ENCODE measurements at regions not wholly inside any gene's neighbourhood (a gene's known extent, or its start where the extent isn't known, plus 50 kb on each side); places are given as distances from the start of the nearest gene placed in this dataset.

GRCh38 chr2:179341152-179341866, 76.7 kb upstream of the SESTD1 start:
- Histone ChIP-seq H3K4me2 (ENCODE audit: low read length) (no peak overlapping the region), H3K36me3 (ENCODE audit: insufficient read depth, low read length) (no peaks in the 10 kb centered on the region), H3K9me3 (ENCODE audit: low read length) (no peaks in the 10 kb centered on the region), H3K9ac (ENCODE audit: low read length) (no peak overlapping the region), H4K20me1 (ENCODE audit: insufficient read depth) (no peaks in the 10 kb centered on the region), H3K4me3 (ENCODE audit: low read length) (no peak overlapping the region), H3F3A (ENCODE audit: insufficient read depth, low read length, poor library complexity, severe bottlenecking) (no peaks in the 10 kb centered on the region), H3K79me2 (replicated peaks; ENCODE audit: insufficient read depth, low read length) (no peaks in the 10 kb centered on the region), H2AFZ (ENCODE audit: low read depth, low read length) (no peak overlapping the region), H3K9me2 (ENCODE audit: insufficient read depth, low read length) (no peaks in the 10 kb centered on the region), H3K27ac (ENCODE audit: low read length) (no peak overlapping the region), H3K27me3 (ENCODE audit: insufficient read depth, low read depth, low read length) (no peaks in the 10 kb centered on the region)
- TF ChIP-seq TAF1 (IDR thresholded peaks at IDR 0.05; ENCODE audit: low read depth) = no peak

- no peaks in the 10 kb centered on the region for H3K9me3 ChIP-seq (ENCODE audit: low read length)
- H3K4me3 ChIP-seq (ENCODE audit: low read length) = no peak overlapping the region
- TF ChIP-seq MXI1 (conservative IDR thresholded peaks at IDR 0.05; ENCODE audit: poor library complexity, severe bottlenecking) = no peak
- no peak for TF ChIP-seq POLR2AphosphoS5 (IDR thresholded peaks at IDR 0.05)
- TF ChIP-seq, protein P1, sequence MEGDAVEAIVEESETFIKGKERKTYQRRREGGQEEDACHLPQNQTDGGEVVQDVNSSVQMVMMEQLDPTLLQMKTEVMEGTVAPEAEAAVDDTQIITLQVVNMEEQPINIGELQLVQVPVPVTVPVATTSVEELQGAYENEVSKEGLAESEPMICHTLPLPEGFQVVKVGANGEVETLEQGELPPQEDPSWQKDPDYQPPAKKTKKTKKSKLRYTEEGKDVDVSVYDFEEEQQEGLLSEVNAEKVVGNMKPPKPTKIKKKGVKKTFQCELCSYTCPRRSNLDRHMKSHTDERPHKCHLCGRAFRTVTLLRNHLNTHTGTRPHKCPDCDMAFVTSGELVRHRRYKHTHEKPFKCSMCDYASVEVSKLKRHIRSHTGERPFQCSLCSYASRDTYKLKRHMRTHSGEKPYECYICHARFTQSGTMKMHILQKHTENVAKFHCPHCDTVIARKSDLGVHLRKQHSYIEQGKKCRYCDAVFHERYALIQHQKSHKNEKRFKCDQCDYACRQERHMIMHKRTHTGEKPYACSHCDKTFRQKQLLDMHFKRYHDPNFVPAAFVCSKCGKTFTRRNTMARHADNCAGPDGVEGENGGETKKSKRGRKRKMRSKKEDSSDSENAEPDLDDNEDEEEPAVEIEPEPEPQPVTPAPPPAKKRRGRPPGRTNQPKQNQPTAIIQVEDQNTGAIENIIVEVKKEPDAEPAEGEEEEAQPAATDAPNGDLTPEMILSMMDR (IDR thresholded peaks at IDR 0.05; ENCODE audit: poor library complexity, severe bottlenecking) = no peak
- TF ChIP-seq RAD21 (conservative IDR thresholded peaks at IDR 0.05) = no peak
- no peak for TF ChIP-seq EZH2 (IDR thresholded peaks at IDR 0.05; ENCODE audit: borderline replicate concordance, insufficient read depth, low read length, poor library complexity, severe bottlenecking)
- no peak for TF ChIP-seq SMC3 (conservative IDR thresholded peaks at IDR 0.05; ENCODE audit: poor library complexity)
- TF ChIP-seq, protein P2, sequence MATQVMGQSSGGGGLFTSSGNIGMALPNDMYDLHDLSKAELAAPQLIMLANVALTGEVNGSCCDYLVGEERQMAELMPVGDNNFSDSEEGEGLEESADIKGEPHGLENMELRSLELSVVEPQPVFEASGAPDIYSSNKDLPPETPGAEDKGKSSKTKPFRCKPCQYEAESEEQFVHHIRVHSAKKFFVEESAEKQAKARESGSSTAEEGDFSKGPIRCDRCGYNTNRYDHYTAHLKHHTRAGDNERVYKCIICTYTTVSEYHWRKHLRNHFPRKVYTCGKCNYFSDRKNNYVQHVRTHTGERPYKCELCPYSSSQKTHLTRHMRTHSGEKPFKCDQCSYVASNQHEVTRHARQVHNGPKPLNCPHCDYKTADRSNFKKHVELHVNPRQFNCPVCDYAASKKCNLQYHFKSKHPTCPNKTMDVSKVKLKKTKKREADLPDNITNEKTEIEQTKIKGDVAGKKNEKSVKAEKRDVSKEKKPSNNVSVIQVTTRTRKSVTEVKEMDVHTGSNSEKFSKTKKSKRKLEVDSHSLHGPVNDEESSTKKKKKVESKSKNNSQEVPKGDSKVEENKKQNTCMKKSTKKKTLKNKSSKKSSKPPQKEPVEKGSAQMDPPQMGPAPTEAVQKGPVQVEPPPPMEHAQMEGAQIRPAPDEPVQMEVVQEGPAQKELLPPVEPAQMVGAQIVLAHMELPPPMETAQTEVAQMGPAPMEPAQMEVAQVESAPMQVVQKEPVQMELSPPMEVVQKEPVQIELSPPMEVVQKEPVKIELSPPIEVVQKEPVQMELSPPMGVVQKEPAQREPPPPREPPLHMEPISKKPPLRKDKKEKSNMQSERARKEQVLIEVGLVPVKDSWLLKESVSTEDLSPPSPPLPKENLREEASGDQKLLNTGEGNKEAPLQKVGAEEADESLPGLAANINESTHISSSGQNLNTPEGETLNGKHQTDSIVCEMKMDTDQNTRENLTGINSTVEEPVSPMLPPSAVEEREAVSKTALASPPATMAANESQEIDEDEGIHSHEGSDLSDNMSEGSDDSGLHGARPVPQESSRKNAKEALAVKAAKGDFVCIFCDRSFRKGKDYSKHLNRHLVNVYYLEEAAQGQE (IDR thresholded peaks at IDR 0.05; ENCODE audit: borderline replicate concordance) = no peak
- TF ChIP-seq EP300 (conservative IDR thresholded peaks at IDR 0.05; ENCODE audit: poor library complexity, severe bottlenecking) = no peak
- TF ChIP-seq TAF1 (IDR thresholded peaks at IDR 0.05; ENCODE audit: low read depth) = no peak
- no peaks in the 10 kb centered on the region for H3K9me2 ChIP-seq (ENCODE audit: insufficient read depth, low read length)
- no peaks in the 10 kb centered on the region for H4K20me1 ChIP-seq (ENCODE audit: insufficient read depth)
- H2AFZ ChIP-seq (ENCODE audit: low read depth, low read length) = no peak overlapping the region
- H3K27me3 ChIP-seq (ENCODE audit: insufficient read depth, low read depth, low read length) = no peaks in the 10 kb centered on the region
- no peaks in the 10 kb centered on the region for H3K36me3 ChIP-seq (ENCODE audit: insufficient read depth, low read length)
- H3F3A ChIP-seq (ENCODE audit: insufficient read depth, low read length, poor library complexity, severe bottlenecking) = no peaks in the 10 kb centered on the region
- H3K9ac ChIP-seq (ENCODE audit: low read length) = no peak overlapping the region
- no peak overlapping the region for H3K27ac ChIP-seq (ENCODE audit: low read length)
- no peaks in the 10 kb centered on the region for H3K79me2 ChIP-seq (replicated peaks; ENCODE audit: insufficient read depth, low read length)
- no peak overlapping the region for H3K4me2 ChIP-seq (ENCODE audit: low read length)
These were observed 76.0 kb upstream of the SESTD1 start for GRCh38 chr2:179340678-179341077.

Measured in neural cell (in vitro differentiated cells).